ENCODE measurements at regions not wholly inside any gene's neighbourhood (a gene's known extent, or its start where the extent isn't known, plus 50 kb on each side); places are given as distances from the start of the nearest gene placed in this dataset.

- CTCF ChIA-PET (ENCODE audit: low intra/inter-chr PET ratio, low total read pairs): no interaction called here
- Histone ChIP-seq H3K9ac (ENCODE audit: insufficient read depth, low read depth, low read length) (no peak overlapping the region), H3K9me3 (ENCODE audit: low read length) (peaks cover 20% of the 10 kb centered on the region), H3K4me3 (replicated peaks in 1 of 3; ENCODE audit: insufficient read depth in 1 of 3, low read depth in 2 of 3, low read length in 3 of 3) (no peak overlapping the region), H4K20me1 (ENCODE audit: insufficient read depth, low read length) (no peaks in the 10 kb centered on the region), H3K79me2 (ENCODE audit: insufficient read depth, low read length) (no peaks in the 10 kb centered on the region), H3K36me3 (replicated peaks in 1 of 2; ENCODE audit: control insufficient read depth in 1 of 2, insufficient read depth in 2 of 2, low read length in 2 of 2) (no peaks in the 10 kb centered on the region), H3K27ac (ENCODE audit: extremely low read length, insufficient read depth, low read length) (no peak overlapping the region), H2AFZ (ENCODE audit: low read length) (no peak overlapping the region), H3K4me1 (ENCODE audit: insufficient read depth, low read length) (no peaks in the 10 kb centered on the region), H3K4me2 (ENCODE audit: low read depth, low read length) (no peak overlapping the region), H3K27me3 (ENCODE audit: control insufficient read depth in 1 of 2, insufficient read depth in 2 of 2, low read length in 2 of 2) (no peaks in the 10 kb centered on the region)
- WGBS (ENCODE audit: low lambda C conversion rate): 0% methylated on average over 1 of the region's 1 CpG
- POLR2A ChIA-PET: no interaction called here
- FAIRE-seq (no peak), ATAC-seq (no peak), DNase-seq (ENCODE audit: low spot score) (no peak)
- in situ Hi-C loops (cut with HindIII; ENCODE audit: extremely low pct_ligation_motif_present, low pct_unique_long_range_greater_than_20kb) (no loop called here), intact Hi-C loops (cut with micrococcal nuclease; ENCODE audit: unreplicated experiment) (no loop called here)
- BruUV-seq (replicated peaks): no TSS peak
- TF ChIP-seq ATF1 (CRISPR knock-in tag; IDR thresholded peaks at IDR 0.05): no peak
- TF ChIP-seq HOXA7 (CRISPR knock-in tag; IDR thresholded peaks at IDR 0.05): no peak
Observed at GRCh38 chr4:43564107-43564506, 671.6 kb downstream of the GRXCR1 start.

- H3K9ac ChIP-seq (ENCODE audit: insufficient read depth, low read depth, low read length): no peak overlapping the region
- H3K27ac ChIP-seq (ENCODE audit: extremely low read length, insufficient read depth, low read length): no peak overlapping the region
- BruUV-seq (replicated peaks): no TSS peak
- DNase-seq (ENCODE audit: low spot score): no peak
- ATAC-seq: no peak
- ChIA-PET POLR2A (no interaction called here), CTCF (ENCODE audit: low intra/inter-chr PET ratio, low total read pairs) (no interaction called here)
- in situ Hi-C loops (cut with HindIII; ENCODE audit: extremely low pct_ligation_motif_present, low pct_unique_long_range_greater_than_20kb) (no loop called here), intact Hi-C loops (cut with micrococcal nuclease; ENCODE audit: unreplicated experiment) (no loop called here)
- H3K4me2 ChIP-seq (ENCODE audit: low read depth, low read length): no peak overlapping the region
- H3K4me3 ChIP-seq (replicated peaks in 1 of 3; ENCODE audit: insufficient read depth in 1 of 3, low read depth in 2 of 3, low read length in 3 of 3): no peak overlapping the region
- no peaks in the 10 kb centered on the region for H3K27me3 ChIP-seq (ENCODE audit: control insufficient read depth in 1 of 2, insufficient read depth in 2 of 2, low read length in 2 of 2)
- no peak for FAIRE-seq
- no peak overlapping the region for H2AFZ ChIP-seq (ENCODE audit: low read length)
- peaks cover 20% of the 10 kb centered on the region for H3K9me3 ChIP-seq (ENCODE audit: low read length)
- H4K20me1 ChIP-seq (ENCODE audit: insufficient read depth, low read length): no peaks in the 10 kb centered on the region
- TF ChIP-seq AHR (CRISPR knock-in tag; IDR thresholded peaks at IDR 0.05) (no peak), SMARCC2 (IDR thresholded peaks at IDR 0.05) (no peak), BCLAF1 (IDR thresholded peaks at IDR 0.05) (no peak), MTERF4 (CRISPR knock-in tag; IDR thresholded peaks at IDR 0.05) (no peak), TCF7 (IDR thresholded peaks at IDR 0.05; ENCODE audit: low read depth) (no peak), ZNF33B (CRISPR knock-in tag; IDR thresholded peaks at IDR 0.05) (no peak), ZNF788 (CRISPR knock-in tag; IDR thresholded peaks at IDR 0.05; ENCODE audit: borderline replicate concordance) (no peak), TBP (CRISPR knock-in tag; IDR thresholded peaks at IDR 0.05) (no peak)
- no peaks in the 10 kb centered on the region for H3K36me3 ChIP-seq (replicated peaks in 1 of 2; ENCODE audit: control insufficient read depth in 1 of 2, insufficient read depth in 2 of 2, low read length in 2 of 2)
- H3K79me2 ChIP-seq (ENCODE audit: insufficient read depth, low read length): no peaks in the 10 kb centered on the region
- H3K4me1 ChIP-seq (ENCODE audit: insufficient read depth, low read length): no peaks in the 10 kb centered on the region
Observed at GRCh38 chr4:43564591-43564990, 672.1 kb downstream of the GRXCR1 start.

Data from HepG2 (cell line).